Ishikawa (cell line): ENCODE measurements at regions not wholly inside any gene's neighbourhood (a gene's known extent, or its start where the extent isn't known, plus 50 kb on each side); places are given as distances from the start of the nearest gene placed in this dataset.

Experiments used
- CEBPB ChIP-seq: IDR thresholded peaks from 2 replicates; pipeline ENCODE4 v1.6.1; 2012
- CREB1 ChIP-seq: IDR thresholded peaks from 2 replicates; pipeline ENCODE4 v1.6.1; 2012; ENCODE audit warnings: low read depth
- EGR1 ChIP-seq: IDR thresholded peaks from 2 replicates; pipeline ENCODE4 v1.6.1; 2012
- EP300 ChIP-seq: IDR thresholded peaks from 2 replicates; pipeline ENCODE4 v1.6.1; 2012; ENCODE audit warnings: borderline replicate concordance
- FOXM1 ChIP-seq: IDR thresholded peaks from 2 replicates; pipeline ENCODE4 v1.6.1; 2012; ENCODE audit warnings: low read depth, borderline replicate concordance
- MAX ChIP-seq: IDR thresholded peaks from 2 replicates; pipeline ENCODE4 v1.6.1; 2012
- NFIC ChIP-seq: IDR thresholded peaks from 2 replicates; pipeline ENCODE4 v1.6.1; 2012
- RAD21 ChIP-seq: IDR thresholded peaks from 2 replicates; pipeline ENCODE4 v1.6.1; 2012; ENCODE audit warnings: low read depth
- REST ChIP-seq: IDR thresholded peaks from 2 replicates; pipeline ENCODE4 v1.6.1; 2012; ENCODE audit warnings: low read depth, mild to moderate bottlenecking
- TCF12 ChIP-seq: IDR thresholded peaks from 2 replicates; pipeline ENCODE4 v1.6.1; 2012; ENCODE audit warnings: low read depth
- YY1 ChIP-seq: IDR thresholded peaks from 2 replicates; pipeline ENCODE4 v1.6.1; 2012; ENCODE audit warnings: low read depth
- ZBTB7A ChIP-seq: IDR thresholded peaks from 2 replicates; pipeline ENCODE4 v1.6.1; 2012; ENCODE audit warnings: low read depth
- TF ChIP-seq, protein P1 (sequence below): IDR thresholded peaks from 2 replicates; pipeline ENCODE4 v1.6.1; 2012

DNA sequence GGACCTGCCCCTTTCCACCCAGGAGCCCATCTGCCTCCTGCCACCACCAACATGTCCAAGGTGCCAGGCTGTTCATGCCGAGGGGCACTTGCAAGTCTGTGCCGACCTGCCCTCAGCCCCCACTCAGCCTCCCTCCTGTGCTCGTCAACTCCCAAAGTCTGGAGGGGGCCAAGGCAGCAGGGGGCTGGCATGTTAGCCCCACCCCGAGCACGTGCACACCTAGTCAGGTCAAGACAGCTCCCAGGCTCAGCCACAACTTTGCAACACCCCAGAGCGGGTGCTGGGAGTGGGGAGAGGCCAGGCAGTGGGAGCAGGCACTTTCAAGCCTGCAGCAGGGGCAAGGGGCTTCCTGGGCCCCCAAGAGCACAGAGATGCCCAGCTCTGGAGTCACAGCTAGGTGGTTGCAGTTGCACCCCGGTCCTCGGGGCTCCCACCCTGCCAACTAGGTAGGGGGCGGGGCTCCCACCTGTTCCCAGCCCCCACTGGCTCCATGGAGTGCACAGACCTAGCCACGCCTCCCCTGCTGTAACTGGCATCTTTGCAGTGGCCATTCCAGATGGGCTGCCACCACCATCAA is 272.5 kb downstream of the CETN3 start:
- TF ChIP-seq CEBPB, result no peak
- TF ChIP-seq EP300, result no peak
- no peak for TF ChIP-seq EGR1
- TF ChIP-seq CREB1, result no peak
- TF ChIP-seq, protein P1, sequence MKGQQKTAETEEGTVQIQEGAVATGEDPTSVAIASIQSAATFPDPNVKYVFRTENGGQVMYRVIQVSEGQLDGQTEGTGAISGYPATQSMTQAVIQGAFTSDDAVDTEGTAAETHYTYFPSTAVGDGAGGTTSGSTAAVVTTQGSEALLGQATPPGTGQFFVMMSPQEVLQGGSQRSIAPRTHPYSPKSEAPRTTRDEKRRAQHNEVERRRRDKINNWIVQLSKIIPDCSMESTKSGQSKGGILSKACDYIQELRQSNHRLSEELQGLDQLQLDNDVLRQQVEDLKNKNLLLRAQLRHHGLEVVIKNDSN, result no peak
- TF ChIP-seq YY1, result no peak
- TF ChIP-seq RAD21, result no peak
- TF ChIP-seq REST, result no peak

DNA sequence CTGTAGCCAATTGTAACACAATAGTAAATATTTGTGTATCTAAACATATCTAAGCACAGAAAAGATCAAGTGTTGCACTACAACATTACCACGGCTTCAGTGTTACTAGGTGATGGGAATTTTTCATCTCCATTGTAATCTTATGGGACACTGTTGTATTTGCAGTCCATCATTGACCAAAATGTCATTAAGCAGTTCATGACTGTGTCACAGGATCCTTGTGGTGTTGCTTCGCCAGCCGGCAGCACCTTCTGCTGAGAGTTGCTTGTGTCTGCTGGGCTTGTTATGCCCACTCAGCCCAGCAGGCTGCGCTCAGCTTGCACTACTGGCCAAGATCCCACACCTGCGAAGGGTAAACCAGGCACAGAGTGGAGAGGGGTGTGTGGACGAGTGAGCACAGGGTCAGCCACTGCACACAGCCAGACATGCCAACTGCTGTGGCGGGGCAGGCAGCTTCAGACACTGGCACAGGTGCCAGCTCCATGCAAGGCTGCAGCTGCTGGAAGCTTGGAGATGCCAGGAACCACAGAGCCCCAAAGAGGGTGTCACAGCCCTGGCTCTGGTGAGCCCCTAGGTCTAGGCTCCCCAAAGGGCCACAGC is 273.7 kb downstream of the CETN3 start:
- no peak for TF ChIP-seq REST
- TF ChIP-seq RAD21, result peak; percentile 77

DNA sequence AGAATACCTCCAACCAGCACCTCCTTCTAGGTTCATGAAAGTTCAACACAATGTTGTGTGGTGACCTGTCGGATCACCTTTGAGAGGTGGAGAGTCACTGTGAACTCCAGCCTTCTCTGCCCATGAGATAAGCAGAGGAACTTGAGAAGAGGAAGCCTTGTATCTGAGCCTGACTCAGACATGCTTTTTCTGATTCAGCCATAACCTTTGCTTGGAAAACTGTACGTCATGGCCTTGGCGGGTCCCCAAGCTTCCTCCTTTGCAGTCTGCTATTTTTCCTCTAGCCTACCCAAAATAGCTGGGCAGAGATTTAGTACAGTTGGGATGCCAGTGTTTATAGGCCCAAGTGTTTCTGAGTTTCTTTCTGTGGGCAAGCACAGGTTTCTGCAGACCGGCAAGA is 274.7 kb downstream of the CETN3 start:
- no peak for TF ChIP-seq CREB1
- no peak for TF ChIP-seq MAX
- TF ChIP-seq, protein P1, result no peak
- TF ChIP-seq FOXM1, result no peak
- TF ChIP-seq NFIC, result no peak
- no peak for TF ChIP-seq RAD21
- no peak for TF ChIP-seq EGR1
- TF ChIP-seq EP300, result no peak
- TF ChIP-seq CEBPB, result no peak
- TF ChIP-seq TCF12, result no peak
- no peak for TF ChIP-seq REST
- TF ChIP-seq YY1, result no peak

DNA sequence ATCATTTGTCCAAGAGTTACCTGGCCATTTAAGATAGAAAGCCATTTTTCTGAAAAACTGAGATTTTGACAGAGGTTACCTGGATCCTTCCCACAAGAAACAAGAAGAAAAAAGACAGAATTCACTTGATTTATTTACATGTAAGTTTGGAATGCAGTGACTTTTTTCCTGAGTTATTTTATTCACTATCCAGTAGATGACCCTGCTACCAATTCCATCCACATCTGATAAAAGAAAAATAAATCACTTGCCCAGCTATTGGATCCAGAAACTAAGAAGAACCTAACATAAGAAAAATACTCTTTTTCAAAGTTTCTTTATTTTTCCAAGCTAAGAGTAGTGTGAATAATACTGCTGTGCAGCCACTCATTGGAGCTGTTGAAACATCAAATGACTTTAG is 275.2 kb downstream of the CETN3 start:
- TF ChIP-seq REST, result no peak
- TF ChIP-seq, protein P1, result no peak
- no peak for TF ChIP-seq EGR1
- TF ChIP-seq ZBTB7A, result no peak
- TF ChIP-seq TCF12, result no peak
